HFFc6 (cell line): ENCODE measurements at regions not wholly inside any gene's neighbourhood (a gene's known extent, or its start where the extent isn't known, plus 50 kb on each side); places are given as distances from the start of the nearest gene placed in this dataset.

Experiments
- DNase-seq: peaks from one replicate; pipeline ENCODE4 v3.0.0-alpha.2; 2018
- H3K27ac Mint-ChIP-seq: 2 replicates; pipeline ENCODE4 v1.8.0; 2020; ENCODE audit warnings: mild to moderate bottlenecking, mixed read lengths
- H3K27me3 Mint-ChIP-seq: 2 replicates; pipeline ENCODE4 v1.8.0; 2021; ENCODE audit warnings: mild to moderate bottlenecking, moderate library complexity, mixed read lengths; ENCODE audit not compliant: insufficient read depth
- H3K36me3 Mint-ChIP-seq: 2 replicates; pipeline ENCODE4 v1.8.0; 2021; ENCODE audit warnings: low read depth, mixed read lengths
- H3K4me1 Mint-ChIP-seq: 2 replicates; pipeline ENCODE4 v1.8.0; 2020; ENCODE audit warnings: low read depth, mixed read lengths
- H3K4me3 Mint-ChIP-seq: 2 replicates; pipeline ENCODE4 v1.8.0; 2020; ENCODE audit warnings: mild to moderate bottlenecking, moderate library complexity, mixed read lengths
- H3K9me3 Mint-ChIP-seq: 2 replicates; pipeline ENCODE4 v1.8.0; 2020; ENCODE audit warnings: mild to moderate bottlenecking, mixed read lengths
- CTCF ChIP-seq: fragments of 200-600 bp; sonication (generic); IDR thresholded peaks from 2 replicates; pipeline ENCODE4 v1.5.0; 2021; ENCODE audit warnings: antibody characterized with exemption, mild to moderate bottlenecking

- no peaks in the 10 kb centered on the region; the same call in 1 of the 2 replicates for H3K36me3 Mint-ChIP-seq
- no peak for TF ChIP-seq CTCF
- H3K27me3 Mint-ChIP-seq: no peaks in the 10 kb centered on the region; the same call in none of the 2 replicates
- H3K27ac Mint-ChIP-seq: no peak overlapping the region
- no peaks in the 10 kb centered on the region for H3K4me1 Mint-ChIP-seq
- DNase-seq: no peak
- H3K9me3 Mint-ChIP-seq: peaks cover 28% of the 10 kb centered on the region; the same call in 1 of the 2 replicates
- H3K4me3 Mint-ChIP-seq: no peak overlapping the region
These were observed 55.0 kb upstream of the SHH start for GRCh38 chr7:155867280-155867679.

GRCh38 chr7:155865830-155866525, 53.7 kb upstream of the SHH start:
- no peaks in the 10 kb centered on the region for H3K4me1 Mint-ChIP-seq
- H3K36me3 Mint-ChIP-seq: no peaks in the 10 kb centered on the region; the same call in 1 of the 2 replicates
- DNase-seq: no peak
- peaks cover 2% of the 10 kb centered on the region for H3K27me3 Mint-ChIP-seq
- no peak overlapping the region for H3K4me3 Mint-ChIP-seq
- H3K27ac Mint-ChIP-seq: no peak overlapping the region
- no peak for TF ChIP-seq CTCF
- H3K9me3 Mint-ChIP-seq: peaks cover 27% of the 10 kb centered on the region; the same call in 1 of the 2 replicates

GRCh38 chr7:155864991-155865690, 52.9 kb upstream of the SHH start:
- H3K9me3 Mint-ChIP-seq: peaks cover 21% of the 10 kb centered on the region; the same call in 1 of the 2 replicates
- no peaks in the 10 kb centered on the region; the same call in 1 of the 2 replicates for H3K36me3 Mint-ChIP-seq
- no peak overlapping the region for H3K27ac Mint-ChIP-seq
- no peak for DNase-seq
- H3K4me1 Mint-ChIP-seq: no peaks in the 10 kb centered on the region
- peaks cover 2% of the 10 kb centered on the region for H3K27me3 Mint-ChIP-seq
- TF ChIP-seq CTCF: no peak
- H3K4me3 Mint-ChIP-seq: no peak overlapping the region

- TF ChIP-seq CTCF: no peak
- no peaks in the 10 kb centered on the region; the same call in 1 of the 2 replicates for H3K36me3 Mint-ChIP-seq
- H3K9me3 Mint-ChIP-seq: peaks cover 21% of the 10 kb centered on the region; the same call in 1 of the 2 replicates
- H3K27me3 Mint-ChIP-seq: peaks cover 2% of the 10 kb centered on the region
- no peak overlapping the region for H3K4me3 Mint-ChIP-seq
- DNase-seq: no peak
- no peaks in the 10 kb centered on the region for H3K4me1 Mint-ChIP-seq
- H3K27ac Mint-ChIP-seq: no peak overlapping the region
These were observed 52.2 kb upstream of the SHH start for GRCh38 chr7:155864271-155864985.

- Mint-ChIP-seq H3K27me3 (peaks cover 2% of the 10 kb centered on the region), H3K36me3 (no peaks in the 10 kb centered on the region; the same call in 1 of the 2 replicates), H3K9me3 (peaks cover 20% of the 10 kb centered on the region; the same call in 1 of the 2 replicates), H3K4me3 (no peak overlapping the region), H3K4me1 (no peaks in the 10 kb centered on the region), H3K27ac (no peak overlapping the region)
- DNase-seq: no peak
- no peak for TF ChIP-seq CTCF
These were observed 51.5 kb upstream of the SHH start for GRCh38 chr7:155863721-155864151.
